OCI-LY3 (cell line): ENCODE measurements at regions not wholly inside any gene's neighbourhood (a gene's known extent, or its start where the extent isn't known, plus 50 kb on each side); places are given as distances from the start of the nearest gene placed in this dataset.

Source experiments
- CTCF ChIP-seq: fragments of 200-600, 300-600 bp; sonication (generic); IDR thresholded peaks from 2 replicates; pipeline ENCODE4 v1.5.1; 2014; ENCODE audit warnings: antibody characterized with exemption, low read length, low read depth
- EZH2phosphoT487 ChIP-seq: fragments of 200-600 bp; shearing (Covaris generic); IDR thresholded peaks from 2 replicates; pipeline ENCODE4 v1.6.1; 2018; ENCODE audit warnings: antibody characterized with exemption, mixed run types, low read depth

GRCh38 chr9:89755821-89756220 is 151.0 kb downstream of the GADD45G start:
- TF ChIP-seq CTCF (no peak), EZH2phosphoT487 (no peak)
